ENCODE measurements at regions not wholly inside any gene's neighbourhood (a gene's known extent, or its start where the extent isn't known, plus 50 kb on each side); places are given as distances from the start of the nearest gene placed in this dataset.
"Not testable (repeated sequence)": the region's sequence is repeated elsewhere in the genome, so short reads cannot be mapped to it uniquely, and the experiment has no call there.

GRCh38 chr1:229732061-229732460, 106.0 kb downstream of the URB2 start:
- Histone ChIP-seq H3K9me3 (ENCODE audit: low read length) (0 out of 2 replicates have a peak, but pooled peaks cover 6% of the 10 kb centered on the region), H3K4me3 (ENCODE audit: low read length) (no peak overlapping the region), H2AFZ (ENCODE audit: low read length) (no peak overlapping the region), H3K4me1 (ENCODE audit: insufficient read depth, low read length) (no peaks in the 10 kb centered on the region), H3F3A (ENCODE audit: low read length, unreplicated experiment) (no peaks in the 10 kb centered on the region), H4K20me1 (ENCODE audit: low read length) (no peaks in the 10 kb centered on the region), H3K9me2 (replicated peaks; ENCODE audit: low read length) (no peaks in the 10 kb centered on the region), H3K36me3 (ENCODE audit: low read depth, low read length) (no peaks in the 10 kb centered on the region), H3K27ac (ENCODE audit: low read length) (no peak overlapping the region), H3K4me2 (ENCODE audit: low read length) (no peak overlapping the region), H3K9ac (ENCODE audit: low read length) (no peak overlapping the region), H3K27me3 (ENCODE audit: low read length) (peaks cover 37% of the 10 kb centered on the region), H3K79me2 (ENCODE audit: low read length) (no peaks in the 10 kb centered on the region)
- ChIA-PET POLR2A (ENCODE audit: unreplicated experiment) (no interaction called here), CTCF (no interaction called here)
- TF ChIP-seq EZH2phosphoT487 (IDR thresholded peaks at IDR 0.05; ENCODE audit: borderline replicate concordance, low read length) (no peak), EZH2 (IDR thresholded peaks at IDR 0.05; ENCODE audit: low read length, unreplicated experiment) (no peak), CTCF (conservative IDR thresholded peaks at IDR 0.05; ENCODE audit: low read depth, low read length) (no peak)
- no peak for DNase-seq
- no TSS peak for BruUV-seq (replicated peaks)
- intact Hi-C loops (cut with micrococcal nuclease), result no loop called here
- ATAC-seq, result no peak

GRCh38 chr1:229736376-229736775, 110.3 kb downstream of the URB2 start:
- no peaks in the 10 kb centered on the region for H3K4me1 ChIP-seq (ENCODE audit: insufficient read depth, low read length)
- ChIA-PET CTCF (no interaction called here), POLR2A (ENCODE audit: unreplicated experiment) (no interaction called here)
- BruUV-seq (replicated peaks), result no TSS peak
- H3K9ac ChIP-seq (ENCODE audit: low read length), result no peak overlapping the region
- H3K27me3 ChIP-seq (ENCODE audit: low read length), result peaks cover 20% of the 10 kb centered on the region
- H3F3A ChIP-seq (ENCODE audit: low read length, unreplicated experiment), result no peaks in the 10 kb centered on the region
- no peak overlapping the region for H3K4me3 ChIP-seq (ENCODE audit: low read length)
- H3K9me3 ChIP-seq (ENCODE audit: low read length), result 0 out of 2 replicates have a peak, but pooled peaks cover 6% of the 10 kb centered on the region
- H4K20me1 ChIP-seq (ENCODE audit: low read length), result no peaks in the 10 kb centered on the region
- H3K4me2 ChIP-seq (ENCODE audit: low read length), result no peak overlapping the region
- H3K9me2 ChIP-seq (replicated peaks; ENCODE audit: low read length), result no peaks in the 10 kb centered on the region
- H3K79me2 ChIP-seq (ENCODE audit: low read length), result no peaks in the 10 kb centered on the region
- H3K27ac ChIP-seq (ENCODE audit: low read length), result no peak overlapping the region
- TF ChIP-seq CTCF (conservative IDR thresholded peaks at IDR 0.05; ENCODE audit: low read depth, low read length) (no peak), EZH2 (IDR thresholded peaks at IDR 0.05; ENCODE audit: low read length, unreplicated experiment) (no peak), EZH2phosphoT487 (IDR thresholded peaks at IDR 0.05; ENCODE audit: borderline replicate concordance, low read length) (no peak)
- no peaks in the 10 kb centered on the region for H3K36me3 ChIP-seq (ENCODE audit: low read depth, low read length)
- no peak overlapping the region for H2AFZ ChIP-seq (ENCODE audit: low read length)
- intact Hi-C loops (cut with micrococcal nuclease), result no loop called here
- ATAC-seq, result no peak
- DNase-seq, result no peak

DNA sequence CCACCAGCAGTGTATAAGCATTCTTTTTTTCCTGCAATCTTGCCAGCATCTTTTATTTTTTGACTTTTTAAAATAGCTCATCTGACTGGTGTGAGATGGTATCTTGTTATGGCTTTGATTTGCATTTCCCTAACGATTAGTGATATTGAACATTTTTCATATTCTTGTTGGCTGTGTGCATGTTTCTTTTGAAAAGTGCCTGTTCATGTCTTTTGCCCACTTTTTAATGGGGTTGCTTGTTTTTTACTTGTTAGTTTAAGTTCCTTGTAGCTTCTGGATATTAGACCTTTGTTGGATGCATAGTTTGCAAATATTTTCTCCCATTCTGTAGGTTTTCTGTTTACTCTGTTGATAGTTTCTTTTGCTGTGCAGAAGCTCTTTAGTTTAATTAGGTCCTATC, 116.6 kb downstream of the URB2 start:
- H3K9ac ChIP-seq (ENCODE audit: low read length); intact Hi-C loops (cut with micrococcal nuclease); DNase-seq; H3K4me2 ChIP-seq (ENCODE audit: low read length); H3K36me3 ChIP-seq (ENCODE audit: low read depth, low read length); H3K9me3 ChIP-seq (ENCODE audit: low read length); H3K79me2 ChIP-seq (ENCODE audit: low read length); H3K4me3 ChIP-seq (ENCODE audit: low read length); BruUV-seq (replicated peaks); POLR2A ChIA-PET (ENCODE audit: unreplicated experiment); CTCF ChIA-PET; ATAC-seq; H4K20me1 ChIP-seq (ENCODE audit: low read length); H3K4me1 ChIP-seq (ENCODE audit: insufficient read depth, low read length); H3K9me2 ChIP-seq (replicated peaks; ENCODE audit: low read length); H3K27ac ChIP-seq (ENCODE audit: low read length); H2AFZ ChIP-seq (ENCODE audit: low read length); H3F3A ChIP-seq (ENCODE audit: low read length, unreplicated experiment): not testable (repeated sequence)
- peaks cover 42% of the 10 kb centered on the region for H3K27me3 ChIP-seq (ENCODE audit: low read length)
